Suprapubic skin (tissue), 4 donors: ENCODE measurements at regions not wholly inside any gene's neighbourhood (a gene's known extent, or its start where the extent isn't known, plus 50 kb on each side); places are given as distances from the start of the nearest gene placed in this dataset.

Experiments used
- DNase-seq, 2 donors: peaks; one replicate each; pipeline ENCODE4 v3.0.0-alpha.2; 2019; ENCODE audit warnings: low spot score in 2 of 2
- H3K27ac ChIP-seq: fragments of 200-600 bp; sonication (generic); one replicate; pipeline ENCODE4 v1.5.1; 2019
- H3K27me3 ChIP-seq: fragments of 200-600 bp; sonication (generic); one replicate; pipeline ENCODE4 v1.5.1; 2019
- H3K36me3 ChIP-seq: fragments of 200-600 bp; sonication (generic); one replicate; pipeline ENCODE4 v1.5.1; 2019
- H3K4me1 ChIP-seq: fragments of 200-600 bp; sonication (generic); one replicate; pipeline ENCODE4 v1.5.1; 2019
- H3K4me3 ChIP-seq: fragments of 200-600 bp; sonication (generic); one replicate; pipeline ENCODE4 v1.5.1; 2019; ENCODE audit warnings: mild to moderate bottlenecking
- H3K9me3 ChIP-seq: fragments of 200-600 bp; sonication (generic); one replicate; pipeline ENCODE4 v1.5.1; 2019
- EP300 ChIP-seq: sonication (generic); formaldehyde crosslinking; IDR thresholded peaks from one replicate; pipeline ENCODE4 v1.6.1; 2017; ENCODE audit warnings: antibody characterized with exemption
- POLR2A ChIP-seq, 2 donors: fragments of 450-650 bp; IDR thresholded peaks; one replicate each; pipeline ENCODE4 v1.6.1; 2017; ENCODE audit warnings: antibody characterized with exemption in 2 of 2, mild to moderate bottlenecking in 2 of 2, moderate library complexity in 2 of 2
- POLR2AphosphoS5 ChIP-seq, 3 donors: sonication (generic); formaldehyde crosslinking; IDR thresholded peaks; one replicate each; pipeline ENCODE4 v1.6.1; 2017; ENCODE audit warnings: antibody characterized with exemption in 3 of 3
- WGBS: methylation state at CpG from one replicate; pipeline ENCODE4 v1.1.5; 2018; 5-methylcytosine and 5-hydroxymethylcytosine counted together
- TF ChIP-seq, protein P1 (sequence below), 2 donors: fragments of 200-600 bp in 1 of 2; fragments of 450-650 bp in 1 of 2; sonication (generic) in 1 of 2; IDR thresholded peaks; one replicate each; pipeline ENCODE4 v1.5.1; 2016 to 2019; ENCODE audit warnings: antibody characterized with exemption in 2 of 2, mild to moderate bottlenecking in 1 of 2, moderate library complexity in 1 of 2

DNA sequence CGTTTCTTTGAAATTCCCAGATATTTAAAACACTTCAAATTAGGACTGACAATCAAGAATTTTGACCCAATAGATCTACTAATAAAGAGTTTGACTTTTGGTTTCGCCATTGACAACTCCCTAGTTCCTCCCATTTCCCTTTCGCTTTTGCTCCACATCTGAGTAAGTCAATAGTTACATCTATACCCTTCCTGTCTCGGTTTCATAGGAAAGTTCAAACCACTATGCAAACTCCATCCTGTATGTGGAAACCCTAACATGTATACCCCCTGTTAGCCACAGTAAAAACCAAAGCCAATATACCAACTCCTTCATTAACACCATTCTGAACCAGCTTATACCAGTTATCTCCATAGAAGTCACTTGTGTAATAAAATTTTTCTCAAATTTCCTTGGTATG is 311.1 kb downstream of the MMUT start:
- TF ChIP-seq POLR2AphosphoS5 (IDR thresholded peaks at IDR 0.05) = no peak

DNA sequence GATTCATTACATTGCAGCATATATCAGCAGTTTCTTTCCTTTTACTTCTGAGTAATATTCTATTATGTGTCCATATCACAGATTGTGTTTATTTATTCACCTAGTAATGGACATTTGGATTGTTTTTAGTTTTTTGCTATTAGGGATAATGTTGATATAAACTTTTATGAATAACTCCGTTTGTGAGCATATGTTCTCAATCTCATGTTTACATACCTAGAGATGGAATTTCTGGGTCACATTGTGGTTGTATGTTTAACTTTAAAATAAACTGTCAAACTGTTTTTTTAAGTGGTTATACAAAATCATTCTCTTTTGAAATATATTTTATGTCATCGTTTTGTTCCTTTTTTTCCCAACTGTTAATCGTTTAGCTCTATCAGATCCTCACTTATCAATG is 311.6 kb downstream of the MMUT start:
- TF ChIP-seq, protein P1, sequence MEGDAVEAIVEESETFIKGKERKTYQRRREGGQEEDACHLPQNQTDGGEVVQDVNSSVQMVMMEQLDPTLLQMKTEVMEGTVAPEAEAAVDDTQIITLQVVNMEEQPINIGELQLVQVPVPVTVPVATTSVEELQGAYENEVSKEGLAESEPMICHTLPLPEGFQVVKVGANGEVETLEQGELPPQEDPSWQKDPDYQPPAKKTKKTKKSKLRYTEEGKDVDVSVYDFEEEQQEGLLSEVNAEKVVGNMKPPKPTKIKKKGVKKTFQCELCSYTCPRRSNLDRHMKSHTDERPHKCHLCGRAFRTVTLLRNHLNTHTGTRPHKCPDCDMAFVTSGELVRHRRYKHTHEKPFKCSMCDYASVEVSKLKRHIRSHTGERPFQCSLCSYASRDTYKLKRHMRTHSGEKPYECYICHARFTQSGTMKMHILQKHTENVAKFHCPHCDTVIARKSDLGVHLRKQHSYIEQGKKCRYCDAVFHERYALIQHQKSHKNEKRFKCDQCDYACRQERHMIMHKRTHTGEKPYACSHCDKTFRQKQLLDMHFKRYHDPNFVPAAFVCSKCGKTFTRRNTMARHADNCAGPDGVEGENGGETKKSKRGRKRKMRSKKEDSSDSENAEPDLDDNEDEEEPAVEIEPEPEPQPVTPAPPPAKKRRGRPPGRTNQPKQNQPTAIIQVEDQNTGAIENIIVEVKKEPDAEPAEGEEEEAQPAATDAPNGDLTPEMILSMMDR (IDR thresholded peaks at IDR 0.05) = no peak
- no peak for TF ChIP-seq POLR2A (IDR thresholded peaks at IDR 0.05)
- TF ChIP-seq POLR2AphosphoS5 (IDR thresholded peaks at IDR 0.05) = no peak
- no peak for TF ChIP-seq EP300
- WGBS = 79% methylated on average over 3 of the region's 3 CpGs
- Histone ChIP-seq H3K36me3 (no peaks in the 10 kb centered on the region), H3K27me3 (no peaks in the 10 kb centered on the region), H3K27ac (no peak overlapping the region), H3K9me3 (peaks cover 4% of the 10 kb centered on the region), H3K4me1 (no peaks in the 10 kb centered on the region), H3K4me3 (no peak overlapping the region)
- DNase-seq = no peak

More for the DNA sequence above, 311.1 kb downstream of the MMUT start:
- Histone ChIP-seq H3K4me1 (no peaks in the 10 kb centered on the region), H3K4me3 (no peak overlapping the region), H3K27ac (no peak overlapping the region), H3K27me3 (no peaks in the 10 kb centered on the region), H3K36me3 (no peaks in the 10 kb centered on the region), H3K9me3 (peaks cover 4% of the 10 kb centered on the region)
- 85% methylated on average over 4 of the region's 4 CpGs for WGBS
- DNase-seq = no peak

- TF ChIP-seq EP300 = no peak
- TF ChIP-seq POLR2A (IDR thresholded peaks at IDR 0.05) = no peak
- TF ChIP-seq, protein P1 (IDR thresholded peaks at IDR 0.05) = no peak
- no peak for TF ChIP-seq POLR2AphosphoS5 (IDR thresholded peaks at IDR 0.05)
- Histone ChIP-seq H3K4me3 (no peak overlapping the region), H3K9me3 (peaks cover 4% of the 10 kb centered on the region), H3K4me1 (no peaks in the 10 kb centered on the region), H3K27me3 (no peaks in the 10 kb centered on the region), H3K36me3 (no peaks in the 10 kb centered on the region), H3K27ac (no peak overlapping the region)
- no peak for DNase-seq
- WGBS = 86% methylated on average over 13 of the region's 13 CpGs
Measured at GRCh38 chr6:49151033-49151432, 312.0 kb downstream of the MMUT start.

DNA sequence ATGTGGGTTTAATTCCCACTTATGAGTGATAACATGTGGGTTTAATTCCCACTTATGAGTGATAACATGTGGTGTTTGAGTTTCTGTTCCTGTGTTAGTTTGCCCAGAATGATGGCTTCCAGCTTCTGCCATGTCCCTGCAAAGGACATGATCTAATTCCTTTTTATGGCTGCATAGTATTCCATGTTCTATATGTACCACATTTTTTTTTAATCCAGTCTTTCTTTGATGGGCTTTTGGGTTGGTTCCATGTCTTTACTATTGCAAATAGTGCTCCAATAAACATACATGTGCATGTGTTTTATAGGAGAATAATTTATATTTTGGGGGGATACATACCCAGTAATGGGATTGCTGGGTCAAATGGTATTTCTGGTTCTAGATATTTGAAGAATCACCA is 317.8 kb downstream of the MMUT start:
- H3K27ac ChIP-seq = no peak overlapping the region
- no peaks in the 10 kb centered on the region for H3K36me3 ChIP-seq
- TF ChIP-seq, protein P1 (IDR thresholded peaks at IDR 0.05) = no peak
- TF ChIP-seq POLR2AphosphoS5 (IDR thresholded peaks at IDR 0.05) = no peak
- TF ChIP-seq POLR2A (IDR thresholded peaks at IDR 0.05) = no peak
- DNase-seq = no peak
- no peak overlapping the region for H3K4me3 ChIP-seq
- peaks cover 11% of the 10 kb centered on the region for H3K9me3 ChIP-seq
- no peaks in the 10 kb centered on the region for H3K27me3 ChIP-seq
- H3K4me1 ChIP-seq = no peaks in the 10 kb centered on the region

- WGBS = 46% methylated on average over 7 of the region's 7 CpGs
- Histone ChIP-seq H3K4me1 (no peaks in the 10 kb centered on the region), H3K4me3 (no peak overlapping the region), H3K27ac (no peak overlapping the region), H3K36me3 (no peaks in the 10 kb centered on the region), H3K9me3 (peaks cover 7% of the 10 kb centered on the region), H3K27me3 (no peaks in the 10 kb centered on the region)
- TF ChIP-seq, protein P1 (IDR thresholded peaks at IDR 0.05) = no peak
- no peak for TF ChIP-seq POLR2A (IDR thresholded peaks at IDR 0.05)
- no peak for TF ChIP-seq POLR2AphosphoS5 (IDR thresholded peaks at IDR 0.05)
- TF ChIP-seq EP300 = no peak
- DNase-seq = no peak
Measured at GRCh38 chr6:49142421-49143151, 320.5 kb downstream of the MMUT start.

DNA sequence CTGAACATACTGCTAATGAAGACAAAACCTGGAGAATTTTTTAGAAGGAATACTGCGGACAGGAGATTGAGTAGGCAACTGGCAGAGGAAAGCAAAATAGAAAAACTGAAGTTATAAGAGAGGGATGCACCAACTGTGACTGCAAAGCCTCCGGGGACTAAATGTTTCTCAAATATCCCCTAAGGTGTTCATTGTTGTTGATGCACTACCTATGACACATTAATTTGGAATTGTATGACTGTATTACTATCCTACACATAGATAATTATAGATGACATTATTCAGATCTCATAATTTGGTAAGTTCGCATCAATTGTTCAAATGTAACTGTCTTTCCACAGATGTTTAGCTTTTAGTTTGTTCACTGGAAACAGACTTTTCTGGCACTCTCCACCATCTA is 341.1 kb downstream of the MMUT start:
- H3K36me3 ChIP-seq = no peaks in the 10 kb centered on the region
- H3K9me3 ChIP-seq = no peaks in the 10 kb centered on the region
- H3K4me3 ChIP-seq = no peak overlapping the region
- H3K4me1 ChIP-seq = no peaks in the 10 kb centered on the region
- 77% methylated on average over 3 of the region's 3 CpGs for WGBS
- DNase-seq = no peak
- no peak overlapping the region for H3K27ac ChIP-seq
- H3K27me3 ChIP-seq = no peaks in the 10 kb centered on the region
- TF ChIP-seq POLR2AphosphoS5 (IDR thresholded peaks at IDR 0.05) (no peak), EP300 (no peak), POLR2A (IDR thresholded peaks at IDR 0.05) (no peak)
- TF ChIP-seq, protein P1 (IDR thresholded peaks at IDR 0.05) = no peak
